HepG2 (cell line): ENCODE measurements at regions not wholly inside any gene's neighbourhood (a gene's known extent, or its start where the extent isn't known, plus 50 kb on each side); places are given as distances from the start of the nearest gene placed in this dataset.

Experiments used
- ATAC-seq: fragments of 200-7000 bp; cut with Tn5 transposase; 3 replicates; pipeline ENCODE4 v1.9.1; 2020; ENCODE audit warnings: mild to moderate bottlenecking, moderate library complexity
- BruUV-seq: library from RNA; stranded (reverse); fragments of 400-500 nt; replicated peaks from 2 replicates; lab custom pipeline; 2021; lab: Mats Ljungman, UMichigan
- CTCF ChIA-PET: fragments of 300-600 bp; formaldehyde crosslinking; extraction: SDS; loops from one replicate; lab custom pipeline; 2021; ENCODE audit warnings: low total read pairs, inconsistent platforms, low intra/inter-chr PET ratio; lab: Yijun Ruan, JAX
- POLR2A ChIA-PET: fragments of 350-600 bp; sonication (Branson Sonifier 250); formaldehyde crosslinking; loops from one replicate; lab custom pipeline; 2020; ENCODE audit warnings: antibody characterized with exemption, inconsistent platforms; lab: Yijun Ruan, JAX
- DNase-seq: peaks from one replicate; pipeline ENCODE4 v3.0.0-alpha.2; 2015; ENCODE audit warnings: low spot score
- FAIRE-seq: peaks from 3 replicates; lab custom pipeline; 2011; peaks lifted over from hg19 to GRCh38; lab: Jason Lieb, UNC
- H2AFZ ChIP-seq: one replicate; pipeline ENCODE4 v1.6.1; 2011; ENCODE audit warnings: low read length, inconsistent platforms
- H3K27ac ChIP-seq: fragments of 300-600 bp; 3 replicates; pipeline ENCODE4 v1.8.0; 2011; ENCODE audit warnings: mixed run types, mild to moderate bottlenecking, mixed read lengths, low read length, inconsistent platforms; ENCODE audit not compliant: insufficient read depth; ENCODE audit errors: extremely low read length
- H3K27me3 ChIP-seq, 2 experiments: fragments of 200-600 bp in 1 of 2; 2 replicates in 1 of 2; 3 replicates in 1 of 2; pipeline versions ENCODE4 v1.6.0 to v1.8.0; 2011; ENCODE audit warnings: low read length in 2 of 2, mild to moderate bottlenecking in 2 of 2, moderate library complexity in 2 of 2, inconsistent platforms in 1 of 2; ENCODE audit not compliant: insufficient read depth in 2 of 2, control insufficient read depth in 1 of 2
- H3K36me3 ChIP-seq, 2 experiments: fragments of 200-600 bp in 1 of 2; replicated peaks in 1 of 2; 2 replicates in 1 of 2; 3 replicates in 1 of 2; pipeline versions ENCODE4 v1.5.1 to v1.8.0; 2011; ENCODE audit warnings: low read length in 2 of 2, inconsistent platforms in 1 of 2; ENCODE audit not compliant: insufficient read depth in 2 of 2, control insufficient read depth in 1 of 2
- H3K4me1 ChIP-seq: 2 replicates; pipeline ENCODE4 v1.5.1; 2012; ENCODE audit warnings: low read length, inconsistent platforms; ENCODE audit not compliant: insufficient read depth
- H3K4me2 ChIP-seq: 2 replicates; pipeline ENCODE4 v1.6.0; 2011; ENCODE audit warnings: low read depth, low read length, inconsistent platforms
- H3K4me3 ChIP-seq, 3 experiments: fragments of 200-600 bp in 1 of 3; sonication (generic), shearing (Covaris generic) in 1 of 3; replicated peaks in 1 of 3; 2 replicates each; pipeline ENCODE4 v1.5.1; 2011 to 2016; ENCODE audit warnings: low read length in 3 of 3, inconsistent platforms in 2 of 3, low read depth in 2 of 3, mild to moderate bottlenecking in 2 of 3, control low read depth in 1 of 3, mixed read lengths in 1 of 3; ENCODE audit not compliant: insufficient read depth in 1 of 3
- H3K79me2 ChIP-seq: one replicate; pipeline ENCODE4 v1.6.1; 2011; ENCODE audit warnings: low read length, inconsistent platforms; ENCODE audit not compliant: insufficient read depth
- H3K9ac ChIP-seq: 2 replicates; pipeline ENCODE4 v1.6.0; 2011; ENCODE audit warnings: mild to moderate bottlenecking, low read depth, low read length, inconsistent platforms; ENCODE audit not compliant: insufficient read depth
- H3K9me3 ChIP-seq: 2 replicates; pipeline ENCODE4 v1.5.1; 2012; ENCODE audit warnings: mild to moderate bottlenecking, low read length
- H4K20me1 ChIP-seq: 2 replicates; pipeline ENCODE4 v1.6.0; 2011; ENCODE audit warnings: inconsistent platforms, mild to moderate bottlenecking, low read length, moderate library complexity; ENCODE audit not compliant: insufficient read depth
- CREB1 ChIP-seq, 2 experiments: fragments of 450-650 bp in 1 of 2; IDR thresholded peaks; 2 replicates each; pipeline ENCODE4 v1.6.1; 2016 to 2017; ENCODE audit warnings: control low read depth in 1 of 2, mild to moderate bottlenecking in 1 of 2, missing compliant biosample characterization in 1 of 2, missing genetic modification characterization in 1 of 2
- KAT7 ChIP-seq: IDR thresholded peaks from 2 replicates; pipeline ENCODE4 v1.6.1; 2018; ENCODE audit warnings: borderline replicate concordance, missing compliant biosample characterization
- RBM22 ChIP-seq: fragments of 200-400 bp; formaldehyde crosslinking; optimal IDR thresholded peaks from 2 replicates; pipeline ENCODE3; 2017; ENCODE audit warnings: mild to moderate bottlenecking, low read length, moderate library complexity
- SAFB2 ChIP-seq: sonication (generic); formaldehyde crosslinking; IDR thresholded peaks from 2 replicates; pipeline ENCODE4 v1.5.1; 2020; ENCODE audit warnings: missing genetic modification reagents, low read depth, mild to moderate bottlenecking, borderline replicate concordance
- ZFP1 ChIP-seq: IDR thresholded peaks from 2 replicates; pipeline ENCODE4 v1.6.1; 2016
- ZNF180 ChIP-seq: sonication (generic); formaldehyde crosslinking; IDR thresholded peaks from 2 replicates; pipeline ENCODE4 v1.4.0; 2020; ENCODE audit warnings: low read depth, missing genetic modification reagents, borderline replicate concordance
- ZNF337 ChIP-seq: sonication (generic); formaldehyde crosslinking; IDR thresholded peaks from 2 replicates; pipeline ENCODE4 v1.5.1; 2020; ENCODE audit warnings: missing genetic modification reagents, low read depth, mild to moderate bottlenecking, borderline replicate concordance
- ZNF547 ChIP-seq: sonication (generic); formaldehyde crosslinking; IDR thresholded peaks from 2 replicates; pipeline ENCODE4 v1.5.1; 2020; ENCODE audit warnings: mild to moderate bottlenecking, missing genetic modification reagents
- WGBS: methylation state at CpG from one replicate; pipeline ENCODE4 v1.1.6; 2017; ENCODE audit warnings: low lambda C conversion rate; 5-methylcytosine and 5-hydroxymethylcytosine counted together
- in situ Hi-C: cut with HindIII; loops from 2 replicates; pipeline ENCODE4 v1.10.0; 2017; ENCODE audit warnings: low pct_unique_long_range_greater_than_20kb; ENCODE audit not compliant: extremely low pct_ligation_motif_present
- intact Hi-C: fragments of 100-400 bp; cut with micrococcal nuclease; formaldehyde crosslinking; loops from one replicate; pipeline ENCODE4 v1.10.0; 2022; ENCODE audit not compliant: unreplicated experiment
- TF ChIP-seq, protein P1 (sequence below): sonication (generic); formaldehyde crosslinking; IDR thresholded peaks from 2 replicates; pipeline ENCODE4 v1.4.0; 2020; ENCODE audit warnings: low read depth, missing genetic modification reagents
- TF ChIP-seq, protein P2 (sequence below): sonication (generic); formaldehyde crosslinking; IDR thresholded peaks from 2 replicates; pipeline ENCODE4 v1.4.0; 2020; ENCODE audit warnings: mild to moderate bottlenecking, missing genetic modification reagents
- TF ChIP-seq, protein P3 (sequence below): sonication (generic); formaldehyde crosslinking; IDR thresholded peaks from 2 replicates; pipeline ENCODE4 v1.8.0; 2022; ENCODE audit warnings: mild to moderate bottlenecking, missing genetic modification reagents, borderline replicate concordance

DNA sequence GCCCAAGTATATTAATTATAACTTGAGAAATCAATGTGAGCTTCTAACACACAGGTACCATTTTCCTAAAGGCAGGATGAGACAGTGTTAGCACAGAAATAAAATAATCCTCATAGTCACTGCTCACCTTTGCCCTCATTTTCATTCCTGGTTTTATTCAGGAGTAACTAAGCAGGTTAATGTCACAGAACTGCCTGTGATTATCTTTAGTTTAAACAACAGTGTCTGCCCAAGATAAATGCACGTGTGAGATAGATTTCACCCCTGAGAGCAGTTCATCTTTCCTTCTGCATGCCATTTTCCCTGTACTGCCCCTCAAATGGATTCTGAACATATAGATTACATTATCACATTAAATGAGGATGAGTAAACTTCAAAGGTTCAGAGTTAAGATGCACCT lies 250.7 kb downstream of the RMST start:
- ATAC-seq (no peak), FAIRE-seq (no peak), DNase-seq (no peak)
- intact Hi-C loops: no loop called here
- no TSS peak for BruUV-seq
- no peak for TF ChIP-seq ZNF547 (CRISPR knock-in tag)
- TF ChIP-seq KAT7: no peak
- no peak for TF ChIP-seq ZNF337 (CRISPR knock-in tag)
- no peak for TF ChIP-seq SAFB2
- TF ChIP-seq ZNF180 (CRISPR knock-in tag): no peak
- H3K4me1 ChIP-seq: no peaks in the 10 kb centered on the region
- no peaks in the 10 kb centered on the region for H3K9me3 ChIP-seq
- no peak overlapping the region for H3K4me2 ChIP-seq
- H3K4me3 ChIP-seq: no peak overlapping the region
- H3K27ac ChIP-seq: no peak overlapping the region
- H3K9ac ChIP-seq: no peak overlapping the region
- ChIA-PET CTCF (no interaction called here), POLR2A (no interaction called here)
- H3K36me3 ChIP-seq: no peaks in the 10 kb centered on the region
- H3K79me2 ChIP-seq: no peaks in the 10 kb centered on the region
- no peak overlapping the region for H2AFZ ChIP-seq
- no peaks in the 10 kb centered on the region for H3K27me3 ChIP-seq
- H4K20me1 ChIP-seq: no peaks in the 10 kb centered on the region
- in situ Hi-C loops: no loop called here
- WGBS: 7% methylated on average over 1 of the region's 1 CpG

DNA sequence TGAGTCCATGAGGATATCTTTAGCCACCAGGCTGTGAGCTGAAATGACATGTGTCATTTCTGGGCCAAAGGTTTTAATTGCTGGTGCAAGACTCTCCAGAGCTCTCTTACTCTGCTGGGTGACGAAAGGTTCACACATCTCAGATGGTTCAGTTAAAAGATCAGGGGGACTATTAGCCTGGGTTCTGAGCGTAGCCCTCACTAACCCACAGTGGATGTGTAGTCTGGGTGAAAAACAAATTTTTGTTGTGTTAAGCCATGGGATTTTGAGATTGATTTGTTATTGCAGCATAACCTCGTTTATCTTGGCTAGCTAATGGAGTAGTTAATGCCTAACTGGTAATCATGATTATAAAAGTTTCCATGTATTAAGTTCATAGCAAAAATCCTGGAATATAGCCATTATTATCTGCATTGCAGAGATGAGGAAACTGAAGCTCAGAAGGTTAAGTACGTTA lies 251.5 kb downstream of the RMST start:
- Histone ChIP-seq H3K4me2 (no peak overlapping the region), H3K4me3 (no peak overlapping the region), H3K27ac (no peak overlapping the region), H3K4me1 (no peaks in the 10 kb centered on the region), H3K36me3 (no peaks in the 10 kb centered on the region), H3K9me3 (no peaks in the 10 kb centered on the region), H3K9ac (no peak overlapping the region), H2AFZ (no peak overlapping the region), H3K79me2 (no peaks in the 10 kb centered on the region), H3K27me3 (no peaks in the 10 kb centered on the region), H4K20me1 (no peaks in the 10 kb centered on the region)
- in situ Hi-C loops (no loop called here), intact Hi-C loops (no loop called here)
- no peak for ATAC-seq
- DNase-seq: no peak
- 18% methylated on average over 4 of the region's 4 CpGs for WGBS
- no TSS peak for BruUV-seq
- CTCF ChIA-PET: no interaction called here
- no peak for FAIRE-seq
- TF ChIP-seq, protein P1, sequence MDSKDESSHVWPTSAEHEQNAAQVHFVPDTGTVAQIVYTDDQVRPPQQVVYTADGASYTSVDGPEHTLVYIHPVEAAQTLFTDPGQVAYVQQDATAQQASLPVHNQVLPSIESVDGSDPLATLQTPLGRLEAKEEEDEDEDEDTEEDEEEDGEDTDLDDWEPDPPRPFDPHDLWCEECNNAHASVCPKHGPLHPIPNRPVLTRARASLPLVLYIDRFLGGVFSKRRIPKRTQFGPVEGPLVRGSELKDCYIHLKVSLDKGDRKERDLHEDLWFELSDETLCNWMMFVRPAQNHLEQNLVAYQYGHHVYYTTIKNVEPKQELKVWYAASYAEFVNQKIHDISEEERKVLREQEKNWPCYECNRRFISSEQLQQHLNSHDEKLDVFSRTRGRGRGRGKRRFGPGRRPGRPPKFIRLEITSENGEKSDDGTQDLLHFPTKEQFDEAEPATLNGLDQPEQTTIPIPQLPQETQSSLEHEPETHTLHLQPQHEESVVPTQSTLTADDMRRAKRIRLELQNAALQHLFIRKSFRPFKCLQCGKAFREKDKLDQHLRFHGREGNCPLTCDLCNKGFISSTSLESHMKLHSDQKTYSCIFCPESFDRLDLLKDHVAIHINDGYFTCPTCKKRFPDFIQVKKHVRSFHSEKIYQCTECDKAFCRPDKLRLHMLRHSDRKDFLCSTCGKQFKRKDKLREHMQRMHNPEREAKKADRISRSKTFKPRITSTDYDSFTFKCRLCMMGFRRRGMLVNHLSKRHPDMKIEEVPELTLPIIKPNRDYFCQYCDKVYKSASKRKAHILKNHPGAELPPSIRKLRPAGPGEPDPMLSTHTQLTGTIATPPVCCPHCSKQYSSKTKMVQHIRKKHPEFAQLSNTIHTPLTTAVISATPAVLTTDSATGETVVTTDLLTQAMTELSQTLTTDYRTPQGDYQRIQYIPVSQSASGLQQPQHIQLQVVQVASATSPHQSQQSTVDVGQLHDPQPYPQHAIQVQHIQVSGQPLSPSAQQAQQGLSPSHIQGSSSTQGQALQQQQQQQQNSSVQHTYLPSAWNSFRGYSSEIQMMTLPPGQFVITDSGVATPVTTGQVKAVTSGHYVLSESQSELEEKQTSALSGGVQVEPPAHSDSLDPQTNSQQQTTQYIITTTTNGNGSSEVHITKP (CRISPR knock-in tag): no peak
- TF ChIP-seq RBM22 (no peak), ZFP1 (CRISPR knock-in tag) (no peak), CREB1 (IDR thresholded peaks at IDR 0.05) (no peak), CREB1 (CRISPR knock-in tag; IDR thresholded peaks at IDR 0.05) (no peak)
- TF ChIP-seq, protein P2, sequence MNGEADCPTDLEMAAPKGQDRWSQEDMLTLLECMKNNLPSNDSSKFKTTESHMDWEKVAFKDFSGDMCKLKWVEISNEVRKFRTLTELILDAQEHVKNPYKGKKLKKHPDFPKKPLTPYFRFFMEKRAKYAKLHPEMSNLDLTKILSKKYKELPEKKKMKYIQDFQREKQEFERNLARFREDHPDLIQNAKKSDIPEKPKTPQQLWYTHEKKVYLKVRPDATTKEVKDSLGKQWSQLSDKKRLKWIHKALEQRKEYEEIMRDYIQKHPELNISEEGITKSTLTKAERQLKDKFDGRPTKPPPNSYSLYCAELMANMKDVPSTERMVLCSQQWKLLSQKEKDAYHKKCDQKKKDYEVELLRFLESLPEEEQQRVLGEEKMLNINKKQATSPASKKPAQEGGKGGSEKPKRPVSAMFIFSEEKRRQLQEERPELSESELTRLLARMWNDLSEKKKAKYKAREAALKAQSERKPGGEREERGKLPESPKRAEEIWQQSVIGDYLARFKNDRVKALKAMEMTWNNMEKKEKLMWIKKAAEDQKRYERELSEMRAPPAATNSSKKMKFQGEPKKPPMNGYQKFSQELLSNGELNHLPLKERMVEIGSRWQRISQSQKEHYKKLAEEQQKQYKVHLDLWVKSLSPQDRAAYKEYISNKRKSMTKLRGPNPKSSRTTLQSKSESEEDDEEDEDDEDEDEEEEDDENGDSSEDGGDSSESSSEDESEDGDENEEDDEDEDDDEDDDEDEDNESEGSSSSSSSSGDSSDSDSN (CRISPR knock-in tag): no peak
- TF ChIP-seq, protein P3, sequence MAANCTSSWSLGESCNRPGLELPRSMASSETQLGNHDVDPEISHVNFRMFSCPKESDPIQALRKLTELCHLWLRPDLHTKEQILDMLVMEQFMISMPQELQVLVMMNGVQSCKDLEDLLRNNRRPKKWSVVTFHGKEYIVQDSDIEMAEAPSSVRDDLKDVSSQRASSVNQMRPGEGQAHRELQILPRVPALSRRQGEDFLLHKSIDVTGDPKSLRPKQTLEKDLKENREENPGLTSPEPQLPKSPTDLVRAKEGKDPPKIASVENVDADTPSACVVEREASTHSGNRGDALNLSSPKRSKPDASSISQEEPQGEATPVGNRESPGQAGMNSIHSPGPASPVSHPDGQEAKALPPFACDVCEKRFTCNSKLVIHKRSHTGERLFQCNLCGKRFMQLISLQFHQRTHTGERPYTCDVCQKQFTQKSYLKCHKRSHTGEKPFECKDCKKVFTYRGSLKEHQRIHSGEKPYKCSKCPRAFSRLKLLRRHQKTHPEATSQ (CRISPR knock-in tag): no peak
- POLR2A ChIA-PET: no interaction called here
